ENCODE measurements at regions not wholly inside any gene's neighbourhood (a gene's known extent, or its start where the extent isn't known, plus 50 kb on each side); places are given as distances from the start of the nearest gene placed in this dataset.
A peak's percentile ranks its signal among the peaks of the same experiment; 100 is the strongest.

DNA sequence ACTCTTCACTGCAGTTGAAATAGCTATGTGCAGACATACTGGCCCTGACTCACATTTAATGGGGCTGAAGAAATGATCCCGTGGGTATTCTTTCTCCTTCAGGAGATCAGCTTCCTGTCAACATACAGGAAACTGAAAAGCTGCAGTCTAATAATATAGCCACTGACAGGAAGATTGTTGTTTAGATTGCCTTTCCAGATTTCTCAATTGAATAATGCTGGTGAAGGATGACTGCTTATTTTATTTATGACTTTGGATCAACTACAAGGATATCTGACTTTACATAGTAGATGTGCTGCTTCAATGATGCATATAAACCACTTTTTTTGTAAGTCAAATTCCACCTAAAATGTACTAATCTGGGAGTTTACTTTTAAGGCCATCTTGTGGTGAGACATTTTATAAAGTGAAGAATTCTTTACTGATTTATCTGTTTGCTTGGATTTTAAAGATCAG lies 93.4 kb upstream of the MAP4K3 start:
- H3K4me3 ChIP-seq (ENCODE audit: control insufficient read depth, low read depth, low read length): no peak overlapping the region
- TF ChIP-seq, protein P1, sequence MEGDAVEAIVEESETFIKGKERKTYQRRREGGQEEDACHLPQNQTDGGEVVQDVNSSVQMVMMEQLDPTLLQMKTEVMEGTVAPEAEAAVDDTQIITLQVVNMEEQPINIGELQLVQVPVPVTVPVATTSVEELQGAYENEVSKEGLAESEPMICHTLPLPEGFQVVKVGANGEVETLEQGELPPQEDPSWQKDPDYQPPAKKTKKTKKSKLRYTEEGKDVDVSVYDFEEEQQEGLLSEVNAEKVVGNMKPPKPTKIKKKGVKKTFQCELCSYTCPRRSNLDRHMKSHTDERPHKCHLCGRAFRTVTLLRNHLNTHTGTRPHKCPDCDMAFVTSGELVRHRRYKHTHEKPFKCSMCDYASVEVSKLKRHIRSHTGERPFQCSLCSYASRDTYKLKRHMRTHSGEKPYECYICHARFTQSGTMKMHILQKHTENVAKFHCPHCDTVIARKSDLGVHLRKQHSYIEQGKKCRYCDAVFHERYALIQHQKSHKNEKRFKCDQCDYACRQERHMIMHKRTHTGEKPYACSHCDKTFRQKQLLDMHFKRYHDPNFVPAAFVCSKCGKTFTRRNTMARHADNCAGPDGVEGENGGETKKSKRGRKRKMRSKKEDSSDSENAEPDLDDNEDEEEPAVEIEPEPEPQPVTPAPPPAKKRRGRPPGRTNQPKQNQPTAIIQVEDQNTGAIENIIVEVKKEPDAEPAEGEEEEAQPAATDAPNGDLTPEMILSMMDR (conservative IDR thresholded peaks at IDR 0.05; ENCODE audit: control insufficient read depth, insufficient read depth, low read depth, low read length): peak; percentile 13
- peak; percentile 92 for DNase-seq (ENCODE audit: low read depth)

DNA sequence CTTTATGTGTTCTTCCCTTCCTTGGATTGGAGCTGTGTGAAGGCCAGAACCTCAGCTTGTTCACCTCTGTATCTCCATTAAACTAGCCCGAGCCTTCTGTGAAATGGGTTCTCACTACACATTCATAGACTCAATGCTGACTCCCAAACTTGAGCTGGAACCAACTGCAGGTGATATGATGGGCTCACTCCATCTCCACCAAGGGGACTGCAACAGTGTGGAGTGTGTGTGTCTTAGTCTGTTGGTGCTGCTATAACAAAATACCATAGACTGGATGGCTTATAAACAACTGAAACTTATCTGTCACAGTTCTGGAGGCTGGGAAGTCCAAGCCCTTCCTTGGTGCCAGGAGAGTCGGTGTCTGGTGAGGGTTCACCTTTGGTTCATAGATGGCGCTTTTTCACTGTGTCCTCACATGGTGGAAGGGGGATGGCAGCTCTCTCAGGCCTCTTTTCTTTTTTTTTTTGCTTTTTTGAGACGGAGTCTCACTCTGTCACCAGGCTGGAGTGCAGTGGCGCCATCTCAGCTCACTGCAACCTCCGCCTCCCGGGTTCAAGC lies 94.2 kb upstream of the MAP4K3 start:
- no peak for DNase-seq (ENCODE audit: low read depth)
- TF ChIP-seq, protein P1 (conservative IDR thresholded peaks at IDR 0.05; ENCODE audit: control insufficient read depth, insufficient read depth, low read depth, low read length): no peak
- no peak overlapping the region for H3K4me3 ChIP-seq (ENCODE audit: control insufficient read depth, low read depth, low read length)

DNA sequence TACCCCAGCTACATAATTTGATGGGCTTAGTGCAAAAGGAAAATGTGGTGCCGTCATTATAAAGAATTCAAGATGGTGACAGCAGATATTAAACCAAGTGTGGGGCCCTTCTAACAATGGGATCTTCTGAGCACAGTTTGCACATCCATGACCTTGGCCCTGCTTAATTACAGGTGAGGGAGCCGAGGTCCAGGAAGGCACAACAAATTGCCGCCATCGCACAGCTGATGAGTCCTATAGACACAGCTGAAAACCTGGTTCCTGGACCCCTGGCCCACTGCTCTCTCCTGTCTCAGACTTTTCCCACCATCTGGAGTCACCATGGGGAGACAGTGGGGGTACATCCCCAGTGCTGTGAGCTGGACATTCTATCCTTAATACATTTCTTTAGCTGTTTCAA lies 95.8 kb upstream of the MAP4K3 start:
- H3K4me3 ChIP-seq (ENCODE audit: control insufficient read depth, low read depth, low read length): no peak overlapping the region
- TF ChIP-seq, protein P1 (conservative IDR thresholded peaks at IDR 0.05; ENCODE audit: control insufficient read depth, insufficient read depth, low read depth, low read length): no peak
- no peak for DNase-seq (ENCODE audit: low read depth)

DNA sequence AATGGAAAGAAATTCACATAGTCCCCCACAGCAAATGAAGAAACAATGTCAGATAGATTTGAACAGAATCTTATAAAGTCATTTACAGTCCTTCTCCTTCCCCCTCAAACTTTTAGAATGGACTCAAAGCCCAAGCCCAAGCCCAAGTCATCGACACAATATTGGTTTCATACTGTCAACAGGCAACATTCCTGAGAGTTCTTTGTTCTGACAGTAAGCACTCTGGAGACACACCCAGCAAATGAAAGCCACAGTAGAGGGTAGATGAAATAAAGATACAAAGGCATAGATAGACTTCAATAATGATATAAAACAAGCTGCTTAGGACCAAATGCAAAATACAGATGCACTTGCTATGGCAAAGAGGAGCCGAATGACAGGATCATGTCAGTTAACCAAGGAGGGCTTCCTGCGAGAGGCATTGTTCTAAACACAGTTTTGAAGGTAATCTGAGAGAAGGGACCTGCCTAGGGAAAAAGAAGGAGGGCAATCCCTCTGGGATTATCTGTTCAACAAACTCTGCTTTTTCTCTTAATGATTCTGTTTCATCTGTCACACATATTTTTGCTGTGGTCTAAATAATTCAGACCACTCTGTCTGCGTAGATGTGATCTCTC lies 97.1 kb upstream of the MAP4K3 start:
- no peak for DNase-seq (ENCODE audit: low read depth)
- TF ChIP-seq, protein P1 (conservative IDR thresholded peaks at IDR 0.05; ENCODE audit: control insufficient read depth, insufficient read depth, low read depth, low read length): no peak
- H3K4me3 ChIP-seq (ENCODE audit: control insufficient read depth, low read depth, low read length): no peak overlapping the region

DNA sequence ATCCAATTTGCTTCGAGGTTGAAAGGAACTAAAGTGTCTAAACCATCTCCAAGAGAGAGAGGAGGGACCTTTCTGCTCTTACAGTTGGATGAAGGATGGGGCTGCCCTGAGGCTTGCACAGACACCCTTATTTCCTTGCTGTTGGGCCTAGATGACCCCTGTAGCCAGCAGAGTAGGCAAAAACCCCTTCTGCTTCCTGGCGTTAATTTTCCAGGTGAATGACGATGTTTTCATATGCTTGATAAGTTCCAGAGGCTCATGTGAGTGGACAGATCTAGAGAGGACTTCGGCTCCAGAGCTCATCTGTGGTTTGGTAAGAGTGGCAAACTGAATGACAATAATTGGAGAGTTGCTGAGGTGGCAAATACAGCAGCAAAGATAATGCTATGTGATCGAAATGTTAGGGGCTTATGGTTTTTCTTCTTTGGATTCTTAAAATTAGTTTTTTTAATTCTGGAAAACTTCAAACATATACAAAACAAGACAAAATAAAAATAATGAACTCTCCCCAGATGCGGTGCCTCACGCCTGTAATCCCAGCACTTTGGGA lies 98.6 kb upstream of the MAP4K3 start:
- no peak for DNase-seq (ENCODE audit: low read depth)
- H3K4me3 ChIP-seq (ENCODE audit: control insufficient read depth, low read depth, low read length): no peak overlapping the region
- TF ChIP-seq, protein P1 (conservative IDR thresholded peaks at IDR 0.05; ENCODE audit: control insufficient read depth, insufficient read depth, low read depth, low read length): no peak

DNA sequence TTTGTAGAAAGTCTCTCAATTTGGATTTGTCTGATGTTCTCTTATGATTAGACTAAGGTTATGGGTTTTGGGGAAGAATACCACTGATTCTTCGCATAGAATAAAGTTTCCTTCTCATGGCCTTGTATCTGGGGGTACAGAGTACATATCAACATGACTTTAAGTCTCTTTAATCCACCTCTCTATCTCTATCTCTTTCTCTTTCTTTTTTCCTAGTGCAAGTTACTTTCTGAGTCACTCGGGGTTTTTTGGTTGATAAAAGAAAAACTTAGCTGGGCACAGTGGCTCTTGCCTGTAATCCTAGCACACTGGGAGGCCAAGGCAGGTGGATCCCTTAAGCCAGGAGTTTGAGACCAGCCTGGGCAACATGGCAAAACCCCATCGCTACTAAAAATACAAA lies 100.1 kb upstream of the MAP4K3 start:
- TF ChIP-seq, protein P1 (conservative IDR thresholded peaks at IDR 0.05; ENCODE audit: control insufficient read depth, insufficient read depth, low read depth, low read length): no peak

More for the DNA sequence above, 100.1 kb upstream of the MAP4K3 start:
- no peak overlapping the region for H3K4me3 ChIP-seq (ENCODE audit: control insufficient read depth, low read depth, low read length)
- no peak for DNase-seq (ENCODE audit: low read depth)
